Neural cell (in vitro differentiated cells): ENCODE measurements at regions not wholly inside any gene's neighbourhood (a gene's known extent, or its start where the extent isn't known, plus 50 kb on each side); places are given as distances from the start of the nearest gene placed in this dataset.

Experiments
- H2AFZ ChIP-seq: fragments of 200-600, 300-800 bp; sonication (generic), shearing (Covaris generic); 2 replicates; pipeline ENCODE4 v1.6.0; 2014; ENCODE audit warnings: low read depth, mild to moderate bottlenecking, antibody characterized with exemption, low read length, moderate library complexity
- H3F3A ChIP-seq: fragments of 200-600 bp; shearing (Covaris generic); 2 replicates; pipeline ENCODE4 v1.6.1; 2016; ENCODE audit warnings: mild to moderate bottlenecking, moderate library complexity, mixed read lengths, antibody characterized with exemption, low read length; ENCODE audit not compliant: insufficient read depth, poor library complexity, severe bottlenecking
- H3K27ac ChIP-seq: fragments of 200-600, 300-800 bp; sonication (generic), shearing (Covaris generic); 2 replicates; pipeline ENCODE4 v1.5.1; 2014; ENCODE audit warnings: mild to moderate bottlenecking, low read length, moderate library complexity
- H3K27me3 ChIP-seq: fragments of 300-800, 200-600 bp; sonication (generic), shearing (Covaris generic); 2 replicates; pipeline ENCODE4 v1.6.0; 2014; ENCODE audit warnings: mild to moderate bottlenecking, low read depth, low read length, moderate library complexity; ENCODE audit not compliant: insufficient read depth
- H3K36me3 ChIP-seq: fragments of 300-800, 200-600 bp; sonication (generic), shearing (Covaris generic); 2 replicates; pipeline ENCODE4 v1.5.1; 2014; ENCODE audit warnings: mild to moderate bottlenecking, antibody characterized with exemption, low read length, moderate library complexity; ENCODE audit not compliant: insufficient read depth
- H3K4me2 ChIP-seq: fragments of 300-800, 200-600 bp; sonication (generic), shearing (Covaris generic); 2 replicates; pipeline ENCODE4 v1.6.0; 2014; ENCODE audit warnings: mild to moderate bottlenecking, low read length
- H3K4me3 ChIP-seq: fragments of 300-800, 200-600 bp; sonication (generic), shearing (Covaris generic); 2 replicates; pipeline ENCODE4 v1.5.1; 2014; ENCODE audit warnings: mild to moderate bottlenecking, low read length, moderate library complexity
- H3K79me2 ChIP-seq: fragments of 200-600 bp; shearing (Covaris generic); replicated peaks from 2 replicates; pipeline ENCODE4 v1.6.0; 2014; ENCODE audit warnings: mild to moderate bottlenecking, low read length, moderate library complexity; ENCODE audit not compliant: insufficient read depth
- H3K9ac ChIP-seq: fragments of 300-800, 200-600 bp; sonication (generic), shearing (Covaris generic); 2 replicates; pipeline ENCODE4 v1.6.1; 2016; ENCODE audit warnings: mild to moderate bottlenecking, low read length, mixed read lengths
- H3K9me2 ChIP-seq: fragments of 200-600 bp; shearing (Covaris generic); 2 replicates; pipeline ENCODE4 v1.6.1; 2016; ENCODE audit warnings: mild to moderate bottlenecking, low read length, mixed read lengths; ENCODE audit not compliant: insufficient read depth
- H3K9me3 ChIP-seq: fragments of 200-600, 300-800 bp; sonication (generic), shearing (Covaris generic); 2 replicates; pipeline ENCODE4 v1.6.1; 2016; ENCODE audit warnings: mild to moderate bottlenecking, mixed run types, low read length, moderate library complexity, mixed read lengths
- H4K20me1 ChIP-seq: fragments of 200-600 bp; shearing (Covaris generic); 2 replicates; pipeline ENCODE4 v1.6.1; 2016; ENCODE audit warnings: mild to moderate bottlenecking, mixed run types; ENCODE audit not compliant: insufficient read depth
- EP300 ChIP-seq: fragments of 450-650 bp; conservative IDR thresholded peaks from 2 replicates; pipeline ENCODE4 v1.6.1; 2014; ENCODE audit warnings: antibody characterized with exemption, mild to moderate bottlenecking, moderate library complexity; ENCODE audit not compliant: poor library complexity, severe bottlenecking
- EZH2 ChIP-seq: fragments of 200-600, 300-800 bp; shearing (Covaris generic), sonication (generic); IDR thresholded peaks from 2 replicates; pipeline ENCODE4 v1.6.1; 2014; ENCODE audit warnings: antibody characterized with exemption, low read length, borderline replicate concordance, mild to moderate bottlenecking; ENCODE audit not compliant: insufficient read depth, poor library complexity, severe bottlenecking
- MXI1 ChIP-seq: fragments of 450-650 bp; conservative IDR thresholded peaks from 2 replicates; pipeline ENCODE4 v1.6.1; 2014; ENCODE audit warnings: antibody characterized with exemption, mild to moderate bottlenecking; ENCODE audit not compliant: poor library complexity, severe bottlenecking
- POLR2AphosphoS5 ChIP-seq: IDR thresholded peaks from 2 replicates; pipeline ENCODE4 v1.6.1; 2012
- RAD21 ChIP-seq: fragments of 450-650 bp; conservative IDR thresholded peaks from 2 replicates; pipeline ENCODE4 v1.6.1; 2014; ENCODE audit warnings: antibody characterized with exemption, mild to moderate bottlenecking, moderate library complexity
- SMC3 ChIP-seq: fragments of 450-650 bp; conservative IDR thresholded peaks from 2 replicates; pipeline ENCODE4 v1.6.1; 2014; ENCODE audit warnings: antibody characterized with exemption, mild to moderate bottlenecking, moderate library complexity; ENCODE audit not compliant: poor library complexity
- TAF1 ChIP-seq: IDR thresholded peaks from 2 replicates; pipeline ENCODE4 v1.6.1; 2012; ENCODE audit warnings: low read depth
- TF ChIP-seq, protein P1 (sequence below): IDR thresholded peaks from 2 replicates; pipeline ENCODE4 v1.6.1; 2012; ENCODE audit warnings: borderline replicate concordance
- TF ChIP-seq, protein P2 (sequence below): fragments of 450-650 bp; IDR thresholded peaks from 2 replicates; pipeline ENCODE4 v1.5.1; 2014; ENCODE audit warnings: antibody characterized with exemption, mild to moderate bottlenecking, moderate library complexity; ENCODE audit not compliant: poor library complexity, severe bottlenecking

DNA sequence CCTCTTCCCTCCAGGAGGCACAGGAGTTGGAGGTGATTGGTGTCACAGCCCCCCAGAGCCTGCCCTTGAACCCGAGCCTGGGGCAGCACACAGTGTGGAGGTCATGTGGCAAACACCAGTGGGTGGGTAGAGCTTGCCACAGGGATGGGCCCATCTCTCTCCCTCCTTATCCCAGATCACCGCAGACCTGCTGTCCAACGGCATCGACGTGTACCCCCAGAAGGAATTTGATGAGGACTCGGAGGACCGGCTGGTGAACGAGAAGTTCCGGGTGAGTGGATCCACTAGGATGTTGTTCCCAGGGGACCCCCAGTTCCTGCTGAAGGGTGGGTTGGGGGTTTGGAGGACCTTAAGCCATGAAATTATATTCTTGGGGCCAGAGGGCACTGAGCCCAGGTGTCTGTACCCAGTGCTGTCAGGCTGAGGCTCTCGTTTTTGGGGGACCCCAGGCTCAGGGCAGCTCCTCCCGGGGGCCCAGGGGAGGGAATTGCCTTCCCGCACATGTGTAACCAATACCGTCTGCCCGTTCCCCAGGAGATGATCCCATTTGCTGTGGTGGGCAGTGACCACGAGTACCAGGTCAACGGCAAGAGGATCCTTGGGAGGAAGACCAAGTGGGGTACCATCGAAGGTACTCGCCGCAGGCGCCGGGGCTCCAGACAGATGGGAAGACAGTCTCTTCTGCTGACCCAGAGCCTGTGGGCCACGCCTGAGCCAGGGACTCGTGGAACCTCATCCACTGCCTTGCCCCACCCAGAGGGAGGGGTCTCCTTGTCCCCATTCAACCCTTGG is 351.9 kb downstream of the SEC14L1 start:
- H3K36me3 ChIP-seq = no peaks in the 10 kb centered on the region
- no peak overlapping the region for H2AFZ ChIP-seq
- no peak overlapping the region for H3K4me3 ChIP-seq
- no peak overlapping the region for H3K9ac ChIP-seq
- H3K9me3 ChIP-seq = no peaks in the 10 kb centered on the region
- H3K27ac ChIP-seq = no peak overlapping the region
- H4K20me1 ChIP-seq = no peaks in the 10 kb centered on the region
- TF ChIP-seq EP300 (no peak), POLR2AphosphoS5 (no peak), SMC3 (no peak), TAF1 (no peak), RAD21 (no peak), MXI1 (no peak), EZH2 (no peak)
- TF ChIP-seq, protein P1, sequence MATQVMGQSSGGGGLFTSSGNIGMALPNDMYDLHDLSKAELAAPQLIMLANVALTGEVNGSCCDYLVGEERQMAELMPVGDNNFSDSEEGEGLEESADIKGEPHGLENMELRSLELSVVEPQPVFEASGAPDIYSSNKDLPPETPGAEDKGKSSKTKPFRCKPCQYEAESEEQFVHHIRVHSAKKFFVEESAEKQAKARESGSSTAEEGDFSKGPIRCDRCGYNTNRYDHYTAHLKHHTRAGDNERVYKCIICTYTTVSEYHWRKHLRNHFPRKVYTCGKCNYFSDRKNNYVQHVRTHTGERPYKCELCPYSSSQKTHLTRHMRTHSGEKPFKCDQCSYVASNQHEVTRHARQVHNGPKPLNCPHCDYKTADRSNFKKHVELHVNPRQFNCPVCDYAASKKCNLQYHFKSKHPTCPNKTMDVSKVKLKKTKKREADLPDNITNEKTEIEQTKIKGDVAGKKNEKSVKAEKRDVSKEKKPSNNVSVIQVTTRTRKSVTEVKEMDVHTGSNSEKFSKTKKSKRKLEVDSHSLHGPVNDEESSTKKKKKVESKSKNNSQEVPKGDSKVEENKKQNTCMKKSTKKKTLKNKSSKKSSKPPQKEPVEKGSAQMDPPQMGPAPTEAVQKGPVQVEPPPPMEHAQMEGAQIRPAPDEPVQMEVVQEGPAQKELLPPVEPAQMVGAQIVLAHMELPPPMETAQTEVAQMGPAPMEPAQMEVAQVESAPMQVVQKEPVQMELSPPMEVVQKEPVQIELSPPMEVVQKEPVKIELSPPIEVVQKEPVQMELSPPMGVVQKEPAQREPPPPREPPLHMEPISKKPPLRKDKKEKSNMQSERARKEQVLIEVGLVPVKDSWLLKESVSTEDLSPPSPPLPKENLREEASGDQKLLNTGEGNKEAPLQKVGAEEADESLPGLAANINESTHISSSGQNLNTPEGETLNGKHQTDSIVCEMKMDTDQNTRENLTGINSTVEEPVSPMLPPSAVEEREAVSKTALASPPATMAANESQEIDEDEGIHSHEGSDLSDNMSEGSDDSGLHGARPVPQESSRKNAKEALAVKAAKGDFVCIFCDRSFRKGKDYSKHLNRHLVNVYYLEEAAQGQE = no peak
- TF ChIP-seq, protein P2, sequence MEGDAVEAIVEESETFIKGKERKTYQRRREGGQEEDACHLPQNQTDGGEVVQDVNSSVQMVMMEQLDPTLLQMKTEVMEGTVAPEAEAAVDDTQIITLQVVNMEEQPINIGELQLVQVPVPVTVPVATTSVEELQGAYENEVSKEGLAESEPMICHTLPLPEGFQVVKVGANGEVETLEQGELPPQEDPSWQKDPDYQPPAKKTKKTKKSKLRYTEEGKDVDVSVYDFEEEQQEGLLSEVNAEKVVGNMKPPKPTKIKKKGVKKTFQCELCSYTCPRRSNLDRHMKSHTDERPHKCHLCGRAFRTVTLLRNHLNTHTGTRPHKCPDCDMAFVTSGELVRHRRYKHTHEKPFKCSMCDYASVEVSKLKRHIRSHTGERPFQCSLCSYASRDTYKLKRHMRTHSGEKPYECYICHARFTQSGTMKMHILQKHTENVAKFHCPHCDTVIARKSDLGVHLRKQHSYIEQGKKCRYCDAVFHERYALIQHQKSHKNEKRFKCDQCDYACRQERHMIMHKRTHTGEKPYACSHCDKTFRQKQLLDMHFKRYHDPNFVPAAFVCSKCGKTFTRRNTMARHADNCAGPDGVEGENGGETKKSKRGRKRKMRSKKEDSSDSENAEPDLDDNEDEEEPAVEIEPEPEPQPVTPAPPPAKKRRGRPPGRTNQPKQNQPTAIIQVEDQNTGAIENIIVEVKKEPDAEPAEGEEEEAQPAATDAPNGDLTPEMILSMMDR = no peak
- H3K9me2 ChIP-seq = no peaks in the 10 kb centered on the region
- no peaks in the 10 kb centered on the region for H3F3A ChIP-seq
- no peak overlapping the region for H3K4me2 ChIP-seq
- H3K79me2 ChIP-seq = no peaks in the 10 kb centered on the region
- no peaks in the 10 kb centered on the region for H3K27me3 ChIP-seq

DNA sequence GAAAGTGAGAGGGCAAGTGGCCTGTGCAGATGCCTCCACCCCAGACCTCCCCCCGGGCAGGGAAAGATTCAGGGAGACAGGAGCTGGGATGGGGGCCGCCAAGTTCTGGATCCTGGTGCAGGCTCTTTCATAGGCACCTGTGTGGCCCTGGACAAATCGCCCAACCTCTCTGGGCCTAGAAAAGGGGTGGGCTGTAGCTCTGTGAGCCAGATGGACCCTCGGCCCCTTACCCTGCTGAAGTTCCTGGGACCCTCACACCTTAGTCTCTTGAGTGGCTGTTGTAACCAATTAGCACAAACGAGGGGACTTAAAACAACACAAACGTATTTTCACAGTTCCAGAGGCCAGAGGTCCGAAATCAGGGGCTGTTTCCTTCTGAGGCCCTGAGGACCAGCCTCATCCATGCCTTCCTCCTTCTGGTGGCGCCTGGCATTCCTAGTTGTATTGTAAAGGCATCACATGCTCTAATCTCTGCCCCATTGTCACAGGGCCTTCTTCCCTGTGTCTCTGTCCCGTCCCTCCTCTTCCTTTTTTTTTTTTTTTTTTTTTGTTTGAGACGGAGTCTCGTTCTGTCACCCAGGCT is 352.6 kb downstream of the SEC14L1 start:
- Histone ChIP-seq H3K9ac (no peak overlapping the region), H3K4me3 (no peak overlapping the region), H3K36me3 (no peaks in the 10 kb centered on the region), H4K20me1 (no peaks in the 10 kb centered on the region), H3F3A (no peaks in the 10 kb centered on the region), H3K79me2 (no peaks in the 10 kb centered on the region), H2AFZ (no peak overlapping the region), H3K27ac (no peak overlapping the region), H3K9me2 (no peaks in the 10 kb centered on the region), H3K4me2 (no peak overlapping the region), H3K9me3 (no peaks in the 10 kb centered on the region), H3K27me3 (no peaks in the 10 kb centered on the region)
- TF ChIP-seq EP300 (no peak), POLR2AphosphoS5 (no peak), SMC3 (no peak)
